GM12878 (cell line): ENCODE measurements at regions not wholly inside any gene's neighbourhood (a gene's known extent, or its start where the extent isn't known, plus 50 kb on each side); places are given as distances from the start of the nearest gene placed in this dataset.

Experiments used
- ATAC-seq: fragments of 200-7000 bp; cut with Tn5 transposase; 3 replicates; pipeline ENCODE4 v1.9.1; 2020; ENCODE audit warnings: mild to moderate bottlenecking, moderate library complexity
- BruUV-seq: library from RNA; stranded (reverse); fragments of 400-500 nt; replicated peaks from 2 replicates; lab custom pipeline; 2021; lab: Mats Ljungman, UMichigan
- CTCF ChIA-PET: fragments of 300-600 bp; sonication (Branson Sonifier 250); formaldehyde crosslinking; extraction: SDS; loops from one replicate; lab custom pipeline; 2021; ENCODE audit warnings: inconsistent platforms; lab: Yijun Ruan, JAX
- POLR2A ChIA-PET: fragments of 350-600 bp; formaldehyde crosslinking; extraction: SDS; loops from one replicate; lab custom pipeline; 2021; ENCODE audit warnings: inconsistent platforms; lab: Charles Lee
- RAD21 ChIA-PET: fragments of 300-600 bp; sonication (Branson Sonifier 250); formaldehyde crosslinking; loops from one replicate; lab custom pipeline; 2023; ENCODE audit warnings: antibody characterized with exemption; ENCODE audit not compliant: unreplicated experiment; lab: Charles Lee
- SMC1A ChIA-PET: fragments of 300-600 bp; sonication (Branson Sonifier 250); formaldehyde crosslinking; loops from one replicate; lab custom pipeline; 2023; ENCODE audit not compliant: unreplicated experiment, uncharacterized antibody; lab: Charles Lee
- DNase-seq: peaks from one replicate; pipeline ENCODE4 v3.0.0-alpha.2; 2011; ENCODE audit warnings: low read depth, low spot score
- FAIRE-seq: peaks from 3 replicates; lab custom pipeline; 2011; peaks lifted over from hg19 to GRCh38; lab: Jason Lieb, UNC
- H2AFZ ChIP-seq: 2 replicates; pipeline ENCODE4 v1.6.0; 2011; ENCODE audit warnings: low read depth, low read length, control low read depth; ENCODE audit not compliant: control insufficient read depth
- H3K27ac ChIP-seq: 2 replicates; pipeline ENCODE4 v1.5.1; 2011; ENCODE audit warnings: control low read depth; ENCODE audit not compliant: control insufficient read depth, insufficient read depth
- H3K27me3 ChIP-seq, 2 experiments: replicated peaks in 1 of 2; 2 replicates each; pipeline versions ENCODE4 v1.6.0 to v1.6.1; 2011; ENCODE audit warnings: low read length in 1 of 2; ENCODE audit not compliant: control insufficient read depth in 2 of 2, insufficient read depth in 2 of 2
- H3K36me3 ChIP-seq, 2 experiments: 2 replicates each; pipeline ENCODE4 v1.5.1; 2011; ENCODE audit warnings: low read length in 1 of 2; ENCODE audit not compliant: control insufficient read depth in 2 of 2, insufficient read depth in 2 of 2
- H3K4me1 ChIP-seq: 2 replicates; pipeline ENCODE4 v1.6.1; 2011; ENCODE audit warnings: mild to moderate bottlenecking, low read length, moderate library complexity, mixed read lengths; ENCODE audit not compliant: control insufficient read depth, insufficient read depth
- H3K4me2 ChIP-seq: 2 replicates; pipeline ENCODE4 v1.6.0; 2011; ENCODE audit warnings: control low read depth; ENCODE audit not compliant: control insufficient read depth, insufficient read depth
- H3K4me3 ChIP-seq: fragments of 200-600 bp; sonication (generic); 2 replicates; pipeline ENCODE4 v1.5.1; 2016
- H3K79me2 ChIP-seq: 2 replicates; pipeline ENCODE4 v1.6.0; 2011; ENCODE audit warnings: low read length; ENCODE audit not compliant: control insufficient read depth, insufficient read depth
- H3K9ac ChIP-seq: 2 replicates; pipeline ENCODE4 v1.8.0; 2011; ENCODE audit warnings: low read length, control low read depth, mixed read lengths; ENCODE audit not compliant: control insufficient read depth, insufficient read depth
- H3K9me3 ChIP-seq: replicated peaks from 3 replicates; pipeline ENCODE4 v1.5.1; 2011; ENCODE audit warnings: mild to moderate bottlenecking, low read length; ENCODE audit not compliant: control insufficient read depth, insufficient read depth
- H4K20me1 ChIP-seq: 2 replicates; pipeline ENCODE4 v1.6.0; 2011; ENCODE audit not compliant: control insufficient read depth, insufficient read depth
- ATF7 ChIP-seq: fragments of 450-650 bp; IDR thresholded peaks from 2 replicates; pipeline ENCODE4 v1.6.1; 2016; ENCODE audit warnings: low read depth, mild to moderate bottlenecking
- BCL11A ChIP-seq: IDR thresholded peaks from 2 replicates; pipeline ENCODE4 v1.6.1; 2011; ENCODE audit warnings: low read depth, low read length
- CREM ChIP-seq: IDR thresholded peaks from 2 replicates; pipeline ENCODE4 v1.6.1; 2014; ENCODE audit warnings: antibody characterized with exemption, low read depth
- GABPA ChIP-seq: IDR thresholded peaks from 2 replicates; pipeline ENCODE4 v1.6.1; 2014; ENCODE audit warnings: antibody characterized with exemption, low read depth, mild to moderate bottlenecking, inconsistent platforms
- KAT2A ChIP-seq: conservative IDR thresholded peaks from 2 replicates; pipeline ENCODE4 v1.6.1; 2011; ENCODE audit warnings: low read depth, low read length; ENCODE audit not compliant: control insufficient read depth
- NFXL1 ChIP-seq: fragments of 450-650 bp; IDR thresholded peaks from 2 replicates; pipeline ENCODE4 v1.6.1; 2017; ENCODE audit warnings: antibody characterized with exemption, mild to moderate bottlenecking, borderline replicate concordance
- NR2F1 ChIP-seq: fragments of 450-650 bp; conservative IDR thresholded peaks from 2 replicates; pipeline ENCODE4 v1.6.1; 2017; ENCODE audit warnings: mild to moderate bottlenecking
- RELA ChIP-seq: fragments of 450-650 bp; IDR thresholded peaks from 2 replicates; pipeline ENCODE4 v1.8.0; 2014; ENCODE audit warnings: borderline replicate concordance; ENCODE audit not compliant: partially characterized antibody
- SMAD5 ChIP-seq: IDR thresholded peaks from 2 replicates; pipeline ENCODE4 v1.6.1; 2016; ENCODE audit warnings: antibody characterized with exemption, low read depth
- TARDBP ChIP-seq: IDR thresholded peaks from 2 replicates; pipeline ENCODE4 v1.6.1; 2016; ENCODE audit warnings: borderline replicate concordance
- TBL1XR1 ChIP-seq: IDR thresholded peaks from 2 replicates; pipeline ENCODE4 v1.6.1; 2012; ENCODE audit warnings: low read depth, low read length, improper control_type of control experiment
- ZNF384 ChIP-seq: IDR thresholded peaks from 2 replicates; pipeline ENCODE4 v1.6.1; 2012; ENCODE audit warnings: low read depth, mild to moderate bottlenecking, low read length, improper control_type of control experiment, borderline replicate concordance
- WGBS: methylation state at CpG from one replicate; pipeline ENCODE4 v1.1.6; 2016; ENCODE audit warnings: low lambda C conversion rate; ENCODE audit not compliant: insufficient replicate concordance, insufficient coverage; ENCODE audit errors: missing lambda C conversion rate; 5-methylcytosine and 5-hydroxymethylcytosine counted together
- in situ Hi-C: fragments of 300-500 bp; cut with MboI; formaldehyde crosslinking; loops from 9 replicates; pipeline ENCODE4 v1.14.3; 2018; ENCODE audit warnings: mixed read lengths
- intact Hi-C: fragments of 100-400 bp; cut with micrococcal nuclease; formaldehyde crosslinking; loops from one replicate; pipeline ENCODE4 v1.14.2; 2022; ENCODE audit not compliant: unreplicated experiment
- TF ChIP-seq, protein P1 (sequence below): IDR thresholded peaks from 2 replicates; pipeline ENCODE4 v1.6.1; 2011; ENCODE audit warnings: mild to moderate bottlenecking, low read depth, low read length, moderate library complexity; ENCODE audit not compliant: insufficient replicate concordance
- TF ChIP-seq, protein P2 (sequence below): fragments of 450-650 bp; IDR thresholded peaks from 2 replicates; pipeline ENCODE4 v1.6.1; 2018; ENCODE audit warnings: borderline replicate concordance, mild to moderate bottlenecking; ENCODE audit not compliant: partially characterized antibody
- TF ChIP-seq, protein P3 (sequence below): fragments of 450-650 bp; IDR thresholded peaks from 2 replicates; pipeline ENCODE4 v1.6.1; 2016; ENCODE audit warnings: mild to moderate bottlenecking

DNA sequence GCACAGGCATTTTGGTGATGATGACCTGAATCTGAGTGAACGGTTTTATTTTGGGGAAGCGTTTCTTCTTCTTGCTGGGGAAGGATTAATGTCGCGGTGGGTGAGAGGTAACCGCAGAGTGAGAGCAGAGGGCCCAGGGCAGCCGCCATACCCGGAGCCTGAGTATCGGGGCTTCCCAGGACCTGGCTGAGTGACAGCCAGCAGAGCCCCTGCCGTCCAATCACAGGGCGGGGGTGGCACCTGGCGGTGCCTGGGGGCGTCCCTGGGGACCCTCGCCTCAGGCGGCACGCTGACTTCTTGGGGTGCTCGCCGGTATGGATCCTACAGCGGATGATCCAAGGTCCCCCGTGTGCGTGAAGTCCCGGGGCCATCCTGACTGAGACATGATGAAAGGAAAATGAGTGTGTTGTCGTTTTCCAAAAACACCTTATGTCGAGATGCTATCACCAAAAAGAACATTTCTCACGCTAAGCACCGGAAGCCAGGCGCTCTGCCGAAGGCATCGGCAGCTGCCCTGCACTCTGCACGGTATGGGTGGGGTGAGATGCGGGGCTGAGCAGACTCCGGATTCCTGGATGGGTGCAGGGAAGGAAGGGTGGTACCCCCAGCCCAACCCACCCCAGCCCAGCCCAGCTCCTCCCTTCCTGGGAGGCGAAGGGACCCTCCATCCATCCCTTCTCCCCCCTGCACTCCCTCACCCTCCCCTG lies 227.9 kb upstream of the SHH start:
- CTCF ChIA-PET = no interaction called here
- Histone ChIP-seq H2AFZ (no peak overlapping the region), H3K9me3 (no peaks in the 10 kb centered on the region; the same call in 2 of the 3 replicates), H3K9ac (no peak overlapping the region), H3K27me3 (peaks cover 0 to 1% of the 10 kb centered on the region in 2 experiments; a peak in 2 of 4 replicates), H3K4me1 (no peaks in the 10 kb centered on the region), H3K4me2 (no peak overlapping the region), H3K4me3 (no peak overlapping the region), H4K20me1 (no peaks in the 10 kb centered on the region), H3K79me2 (no peaks in the 10 kb centered on the region), H3K27ac (no peak overlapping the region), H3K36me3 (no peaks in the 10 kb centered on the region)
- RAD21 ChIA-PET = no interaction called here
- no TSS peak for BruUV-seq
- no peak for DNase-seq
- SMC1A ChIA-PET = no interaction called here
- WGBS = 68% methylated on average over 29 of the region's 32 CpGs
- no peak for ATAC-seq
- POLR2A ChIA-PET = interaction anchor here (0.5 kb wide), 1 partner anchor 203 kb away, joined by 12 read pairs; no protein-coding TSS in a partner anchor
- no peak for TF ChIP-seq ZNF384
- no peak for TF ChIP-seq TBL1XR1
- no peak for TF ChIP-seq TARDBP
- no peak for TF ChIP-seq NFXL1
- TF ChIP-seq RELA = no peak
- no peak for TF ChIP-seq ATF7
- no peak for TF ChIP-seq SMAD5
- no peak for TF ChIP-seq NR2F1
- no peak for TF ChIP-seq CREM
- TF ChIP-seq BCL11A = no peak
- TF ChIP-seq, protein P1, sequence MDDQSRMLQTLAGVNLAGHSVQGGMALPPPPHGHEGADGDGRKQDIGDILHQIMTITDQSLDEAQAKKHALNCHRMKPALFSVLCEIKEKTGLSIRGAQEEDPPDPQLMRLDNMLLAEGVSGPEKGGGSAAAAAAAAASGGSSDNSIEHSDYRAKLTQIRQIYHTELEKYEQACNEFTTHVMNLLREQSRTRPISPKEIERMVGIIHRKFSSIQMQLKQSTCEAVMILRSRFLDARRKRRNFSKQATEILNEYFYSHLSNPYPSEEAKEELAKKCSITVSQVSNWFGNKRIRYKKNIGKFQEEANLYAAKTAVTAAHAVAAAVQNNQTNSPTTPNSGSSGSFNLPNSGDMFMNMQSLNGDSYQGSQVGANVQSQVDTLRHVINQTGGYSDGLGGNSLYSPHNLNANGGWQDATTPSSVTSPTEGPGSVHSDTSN = peak; percentile 26
- no peak for TF ChIP-seq GABPA
- no peak for TF ChIP-seq KAT2A
- TF ChIP-seq, protein P2, sequence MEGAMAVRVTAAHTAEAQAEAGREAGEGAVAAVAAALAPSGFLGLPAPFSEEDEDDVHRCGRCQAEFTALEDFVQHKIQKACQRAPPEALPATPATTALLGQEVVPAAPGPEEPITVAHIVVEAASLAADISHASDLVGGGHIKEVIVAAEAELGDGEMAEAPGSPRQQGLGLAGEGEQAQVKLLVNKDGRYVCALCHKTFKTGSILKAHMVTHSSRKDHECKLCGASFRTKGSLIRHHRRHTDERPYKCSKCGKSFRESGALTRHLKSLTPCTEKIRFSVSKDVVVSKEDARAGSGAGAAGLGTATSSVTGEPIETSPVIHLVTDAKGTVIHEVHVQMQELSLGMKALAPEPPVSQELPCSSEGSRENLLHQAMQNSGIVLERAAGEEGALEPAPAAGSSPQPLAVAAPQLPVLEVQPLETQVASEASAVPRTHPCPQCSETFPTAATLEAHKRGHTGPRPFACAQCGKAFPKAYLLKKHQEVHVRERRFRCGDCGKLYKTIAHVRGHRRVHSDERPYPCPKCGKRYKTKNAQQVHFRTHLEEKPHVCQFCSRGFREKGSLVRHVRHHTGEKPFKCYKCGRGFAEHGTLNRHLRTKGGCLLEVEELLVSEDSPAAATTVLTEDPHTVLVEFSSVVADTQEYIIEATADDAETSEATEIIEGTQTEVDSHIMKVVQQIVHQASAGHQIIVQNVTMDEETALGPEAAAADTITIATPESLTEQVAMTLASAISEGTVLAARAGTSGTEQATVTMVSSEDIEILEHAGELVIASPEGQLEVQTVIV = no peak
- TF ChIP-seq, protein P3, sequence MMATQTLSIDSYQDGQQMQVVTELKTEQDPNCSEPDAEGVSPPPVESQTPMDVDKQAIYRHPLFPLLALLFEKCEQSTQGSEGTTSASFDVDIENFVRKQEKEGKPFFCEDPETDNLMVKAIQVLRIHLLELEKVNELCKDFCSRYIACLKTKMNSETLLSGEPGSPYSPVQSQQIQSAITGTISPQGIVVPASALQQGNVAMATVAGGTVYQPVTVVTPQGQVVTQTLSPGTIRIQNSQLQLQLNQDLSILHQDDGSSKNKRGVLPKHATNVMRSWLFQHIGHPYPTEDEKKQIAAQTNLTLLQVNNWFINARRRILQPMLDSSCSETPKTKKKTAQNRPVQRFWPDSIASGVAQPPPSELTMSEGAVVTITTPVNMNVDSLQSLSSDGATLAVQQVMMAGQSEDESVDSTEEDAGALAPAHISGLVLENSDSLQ = peak; percentile 50; the same call in 1 of the 2 replicates
- in situ Hi-C loops = no loop called here
- intact Hi-C loops = no loop called here
- FAIRE-seq = no peak
